IMR-90 (cell line): ENCODE measurements at regions not wholly inside any gene's neighbourhood (a gene's known extent, or its start where the extent isn't known, plus 50 kb on each side); places are given as distances from the start of the nearest gene placed in this dataset.

Experiments
- ATAC-seq: fragments of 200-7000 bp; cut with Tn5 transposase; 2 replicates; pipeline ENCODE4 v1.9.1; 2020; ENCODE audit warnings: low read depth, mild to moderate bottlenecking, moderate library complexity
- BruUV-seq: library from RNA; stranded (reverse); fragments of 400-500 nt; replicated peaks from 2 replicates; lab custom pipeline; 2021; lab: Mats Ljungman, UMichigan
- CTCF ChIA-PET: fragments of 300-600 bp; formaldehyde crosslinking; extraction: SDS; loops from one replicate; lab custom pipeline; 2021; ENCODE audit warnings: antibody characterized with exemption; lab: Yijun Ruan, JAX
- POLR2A ChIA-PET: fragments of 300-600 bp; sonication (Branson Sonifier 250); formaldehyde crosslinking; loops from one replicate; lab custom pipeline; 2022; ENCODE audit warnings: antibody characterized with exemption; ENCODE audit not compliant: unreplicated experiment; lab: Charles Lee
- DNase-seq: peaks from one replicate; pipeline ENCODE4 v3.0.0; 2013
- H2AFZ ChIP-seq: replicated peaks from 2 replicates; pipeline ENCODE3; 2013; ENCODE audit warnings: low read length, mild to moderate bottlenecking; ENCODE audit not compliant: poor library complexity
- H2AK5ac ChIP-seq: 2 replicates; pipeline ENCODE4 v1.6.1; 2013; ENCODE audit warnings: low read depth, low read length, inconsistent platforms
- H2AK9ac ChIP-seq: replicated peaks from 2 replicates; pipeline ENCODE3; 2013; ENCODE audit warnings: mild to moderate bottlenecking, low read depth, low read length, moderate library complexity; ENCODE audit not compliant: poor library complexity
- H2BK120ac ChIP-seq: 2 replicates; pipeline ENCODE4 v1.6.1; 2013; ENCODE audit warnings: low read depth, low read length, inconsistent platforms
- H2BK15ac ChIP-seq: 3 replicates; pipeline ENCODE4 v1.6.1; 2013; ENCODE audit warnings: low read depth, low read length, inconsistent platforms
- H2BK20ac ChIP-seq: 2 replicates; pipeline ENCODE4 v1.6.1; 2013; ENCODE audit warnings: low read depth, mild to moderate bottlenecking, inconsistent platforms, low read length, moderate library complexity
- H2BK5ac ChIP-seq: 2 replicates; pipeline ENCODE4 v1.6.1; 2013; ENCODE audit warnings: mild to moderate bottlenecking, low read depth, low read length, inconsistent platforms; ENCODE audit not compliant: poor library complexity, severe bottlenecking
- H3K14ac ChIP-seq: replicated peaks from 2 replicates; pipeline ENCODE4 v1.6.1; 2013; ENCODE audit warnings: low read depth, low read length, inconsistent platforms
- H3K18ac ChIP-seq: 2 replicates; pipeline ENCODE4 v1.6.1; 2013; ENCODE audit warnings: low read depth, low read length, control low read depth
- H3K23ac ChIP-seq: 2 replicates; pipeline ENCODE4 v1.6.1; 2013; ENCODE audit warnings: low read depth, low read length, inconsistent platforms
- H3K27ac ChIP-seq: 2 replicates; pipeline ENCODE4 v1.5.1; 2013; ENCODE audit warnings: mild to moderate bottlenecking, control low read depth, low read length; ENCODE audit not compliant: insufficient read depth
- H3K27me3 ChIP-seq: 2 replicates; pipeline ENCODE4 v1.6.1; 2013; ENCODE audit warnings: low read length; ENCODE audit not compliant: control insufficient read depth, insufficient read depth
- H3K36me3 ChIP-seq: 2 replicates; pipeline ENCODE4 v1.6.1; 2013; ENCODE audit warnings: low read length, mixed read lengths; ENCODE audit not compliant: control insufficient read depth, insufficient read depth
- H3K4ac ChIP-seq: 2 replicates; pipeline ENCODE4 v1.6.1; 2013; ENCODE audit warnings: low read depth, low read length, inconsistent platforms
- H3K4me1 ChIP-seq: 2 replicates; pipeline ENCODE4 v1.6.1; 2013; ENCODE audit warnings: low read length, mixed read lengths; ENCODE audit not compliant: control insufficient read depth, insufficient read depth
- H3K4me2 ChIP-seq: 2 replicates; pipeline ENCODE4 v1.6.1; 2013; ENCODE audit warnings: low read depth, mild to moderate bottlenecking, control low read depth, low read length, moderate library complexity
- H3K4me3 ChIP-seq: 2 replicates; pipeline ENCODE4 v1.5.1; 2013; ENCODE audit warnings: low read depth, mild to moderate bottlenecking, control low read depth, low read length, moderate library complexity; ENCODE audit not compliant: insufficient read depth
- H3K56ac ChIP-seq: 2 replicates; pipeline ENCODE4 v1.6.1; 2013; ENCODE audit warnings: low read length, inconsistent platforms; ENCODE audit not compliant: insufficient read depth; ENCODE audit errors: extremely low read depth
- H3K79me1 ChIP-seq, 2 experiments: 2 replicates each; pipeline ENCODE4 v1.6.1; 2013; ENCODE audit warnings: low read length in 2 of 2, inconsistent platforms in 1 of 2, low read depth in 1 of 2
- H3K9ac ChIP-seq: 2 replicates; pipeline ENCODE4 v1.6.1; 2013; ENCODE audit warnings: low read depth, low read length, control low read depth
- H3K9me1 ChIP-seq: 2 replicates; pipeline ENCODE4 v1.6.1; 2013; ENCODE audit warnings: low read length, inconsistent platforms; ENCODE audit not compliant: insufficient read depth
- H3K9me3 ChIP-seq: 2 replicates; pipeline ENCODE4 v1.6.1; 2013; ENCODE audit warnings: low read length; ENCODE audit not compliant: control insufficient read depth, insufficient read depth
- H4K20me1 ChIP-seq: 2 replicates; pipeline ENCODE4 v1.6.1; 2013; ENCODE audit warnings: low read length, inconsistent platforms; ENCODE audit not compliant: insufficient read depth
- H4K5ac ChIP-seq: 2 replicates; pipeline ENCODE4 v1.6.1; 2013; ENCODE audit warnings: mild to moderate bottlenecking, low read depth, low read length, control low read depth
- H4K8ac ChIP-seq, 2 experiments: 2 replicates each; pipeline ENCODE4 v1.6.1; 2013; ENCODE audit warnings: low read depth in 2 of 2, low read length in 2 of 2, control low read depth in 1 of 2, inconsistent platforms in 1 of 2
- H4K91ac ChIP-seq: 2 replicates; pipeline ENCODE4 v1.6.1; 2013; ENCODE audit warnings: low read depth, low read length, inconsistent platforms; ENCODE audit not compliant: insufficient read depth
- BHLHE40 ChIP-seq: fragments of 150-350 bp; IDR thresholded peaks from 2 replicates; pipeline ENCODE4 v1.6.1; 2016; ENCODE audit warnings: mild to moderate bottlenecking, low read depth, low read length
- CEBPB ChIP-seq: IDR thresholded peaks from 2 replicates; pipeline ENCODE4 v1.6.1; 2012; ENCODE audit warnings: low read depth, low read length, improper control_type of control experiment
- CHD1 ChIP-seq: IDR thresholded peaks from 2 replicates; pipeline ENCODE4 v1.6.1; 2012; ENCODE audit warnings: low read depth, low read length, improper control_type of control experiment
- FOS ChIP-seq: fragments of 150-350 bp; IDR thresholded peaks from 2 replicates; pipeline ENCODE4 v1.6.1; 2016; ENCODE audit warnings: low read depth, low read length
- MXI1 ChIP-seq: IDR thresholded peaks from 2 replicates; pipeline ENCODE4 v1.6.1; 2012; ENCODE audit warnings: low read depth, mild to moderate bottlenecking, low read length, moderate library complexity, borderline replicate concordance
- NFE2L2 ChIP-seq: fragments of 150-350 bp; IDR thresholded peaks from 2 replicates; pipeline ENCODE4 v1.6.1; 2016; ENCODE audit warnings: low read depth, mild to moderate bottlenecking, low read length
- POLR2A ChIP-seq: IDR thresholded peaks from 2 replicates; pipeline ENCODE4 v1.6.1; 2012; ENCODE audit warnings: mild to moderate bottlenecking, low read depth, low read length
- RAD21 ChIP-seq: IDR thresholded peaks from 2 replicates; pipeline ENCODE4 v1.6.1; 2012; ENCODE audit warnings: low read length, improper control_type of control experiment
- RCOR1 ChIP-seq: IDR thresholded peaks from 2 replicates; pipeline ENCODE4 v1.6.1; 2012; ENCODE audit warnings: mild to moderate bottlenecking, low read length, improper control_type of control experiment; ENCODE audit not compliant: insufficient replicate concordance
- RFX5 ChIP-seq: IDR thresholded peaks from 2 replicates; pipeline ENCODE4 v1.8.0; 2012; ENCODE audit warnings: low read depth, mild to moderate bottlenecking, low read length, moderate library complexity
- SMC3 ChIP-seq: fragments of 150-350 bp; IDR thresholded peaks from 2 replicates; pipeline ENCODE4 v1.6.1; 2016; ENCODE audit warnings: low read depth, mild to moderate bottlenecking, antibody characterized with exemption, low read length, moderate library complexity
- WGBS, 2 experiments: methylation state at CpG; one replicate each; pipeline versions ENCODE4 v1.1.5 to v1.1.7; 2013; ENCODE audit warnings: missing lambda C conversion rate in 2 of 2; ENCODE audit not compliant: insufficient read length in 1 of 2; ENCODE audit errors: extremely low coverage in 2 of 2; 5-methylcytosine and 5-hydroxymethylcytosine counted together
- dilution Hi-C: fragments of 300-500 bp; cut with HindIII; formaldehyde crosslinking; loops from one replicate; pipeline ENCODE4 v1.14.3; 2018; ENCODE audit warnings: low sequenced_read_pairs; ENCODE audit not compliant: unreplicated experiment
- in situ Hi-C: fragments of 300-500 bp; cut with MboI; formaldehyde crosslinking; loops from 3 replicates; pipeline ENCODE4 v1.14.3; 2019; ENCODE audit warnings: low sequenced_read_pairs, inconsistent platforms, mixed read lengths
- intact Hi-C: fragments of 100-400 bp; cut with micrococcal nuclease; formaldehyde crosslinking; loops from 2 replicates; pipeline ENCODE4 v1.10.0; 2022
- TF ChIP-seq, protein P1 (sequence below): conservative IDR thresholded peaks from 2 replicates; pipeline ENCODE4 v1.5.1; 2012; ENCODE audit warnings: mild to moderate bottlenecking, low read depth, low read length, improper control_type of control experiment
- TF ChIP-seq, protein P2 (sequence below): fragments of 150-350 bp; IDR thresholded peaks from 2 replicates; pipeline ENCODE4 v1.6.1; 2017; ENCODE audit warnings: mild to moderate bottlenecking, antibody characterized with exemption, low read length, low read depth

DNA sequence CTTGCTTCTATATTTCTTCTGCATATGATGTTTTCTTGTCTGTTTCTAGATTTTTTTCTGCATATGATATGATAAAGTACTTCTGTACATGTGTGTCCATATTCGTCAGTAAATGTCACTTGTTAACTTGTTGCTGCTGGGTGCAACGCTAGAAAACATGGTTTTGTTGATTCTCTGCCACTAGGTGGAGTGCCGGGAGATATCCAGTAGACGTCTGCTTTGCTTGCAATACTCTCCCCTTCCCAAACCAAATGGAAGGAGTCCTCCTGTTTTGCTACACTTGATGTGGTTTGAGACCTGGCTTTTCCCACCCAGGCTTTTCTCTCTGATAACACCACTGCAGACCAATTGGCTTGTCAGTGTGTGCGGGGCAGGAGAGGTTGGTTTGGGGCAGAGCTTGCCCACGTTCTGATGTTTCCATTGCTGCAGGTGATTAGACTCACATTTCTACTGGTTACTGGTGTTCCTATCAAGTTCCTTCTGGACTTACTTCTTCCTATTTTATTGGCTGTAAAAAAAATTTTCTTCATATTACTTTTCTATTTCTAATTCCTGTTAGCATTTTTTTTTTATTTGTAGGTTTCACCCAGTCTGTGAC, 900.0 kb upstream of the CDH10 start:
- no CpG with 5 or more reads among the region's 6 CpGs for WGBS, 2 experiments
- BruUV-seq: no TSS peak
- Histone ChIP-seq H3K9ac (no peak overlapping the region), H3K79me1 (no peaks in the 10 kb centered on the region), H3K56ac (no peak overlapping the region), H2AK5ac (no peak overlapping the region), H3K4me3 (no peak overlapping the region), H3K14ac (no peak overlapping the region), H2AK9ac (no peak overlapping the region), H2BK15ac (no peak overlapping the region), H4K91ac (no peak overlapping the region), H3K27ac (no peak overlapping the region), H3K4ac (no peak overlapping the region), H3K9me3 (peaks cover 2% of the 10 kb centered on the region; the same call in 1 of the 2 replicates), H2BK20ac (no peak overlapping the region), H2AFZ (no peak overlapping the region), H4K20me1 (no peaks in the 10 kb centered on the region), H3K36me3 (no peaks in the 10 kb centered on the region), H3K4me2 (no peak overlapping the region), H2BK5ac (no peak overlapping the region), H3K23ac (no peak overlapping the region), H3K9me1 (no peaks in the 10 kb centered on the region), H3K18ac (no peak overlapping the region), H2BK120ac (no peak overlapping the region), H4K8ac (no peak overlapping the region), H4K5ac (no peak overlapping the region), H3K27me3 (no peaks in the 10 kb centered on the region), H3K4me1 (no peaks in the 10 kb centered on the region)
- CTCF ChIA-PET: no interaction called here
- in situ Hi-C loops: no loop called here
- TF ChIP-seq, protein P1, sequence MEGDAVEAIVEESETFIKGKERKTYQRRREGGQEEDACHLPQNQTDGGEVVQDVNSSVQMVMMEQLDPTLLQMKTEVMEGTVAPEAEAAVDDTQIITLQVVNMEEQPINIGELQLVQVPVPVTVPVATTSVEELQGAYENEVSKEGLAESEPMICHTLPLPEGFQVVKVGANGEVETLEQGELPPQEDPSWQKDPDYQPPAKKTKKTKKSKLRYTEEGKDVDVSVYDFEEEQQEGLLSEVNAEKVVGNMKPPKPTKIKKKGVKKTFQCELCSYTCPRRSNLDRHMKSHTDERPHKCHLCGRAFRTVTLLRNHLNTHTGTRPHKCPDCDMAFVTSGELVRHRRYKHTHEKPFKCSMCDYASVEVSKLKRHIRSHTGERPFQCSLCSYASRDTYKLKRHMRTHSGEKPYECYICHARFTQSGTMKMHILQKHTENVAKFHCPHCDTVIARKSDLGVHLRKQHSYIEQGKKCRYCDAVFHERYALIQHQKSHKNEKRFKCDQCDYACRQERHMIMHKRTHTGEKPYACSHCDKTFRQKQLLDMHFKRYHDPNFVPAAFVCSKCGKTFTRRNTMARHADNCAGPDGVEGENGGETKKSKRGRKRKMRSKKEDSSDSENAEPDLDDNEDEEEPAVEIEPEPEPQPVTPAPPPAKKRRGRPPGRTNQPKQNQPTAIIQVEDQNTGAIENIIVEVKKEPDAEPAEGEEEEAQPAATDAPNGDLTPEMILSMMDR: no peak
- TF ChIP-seq CEBPB (no peak), NFE2L2 (no peak), POLR2A (no peak), RFX5 (no peak), RCOR1 (no peak), BHLHE40 (no peak), FOS (no peak), SMC3 (no peak), CHD1 (no peak), RAD21 (no peak), MXI1 (no peak)
- TF ChIP-seq, protein P2, sequence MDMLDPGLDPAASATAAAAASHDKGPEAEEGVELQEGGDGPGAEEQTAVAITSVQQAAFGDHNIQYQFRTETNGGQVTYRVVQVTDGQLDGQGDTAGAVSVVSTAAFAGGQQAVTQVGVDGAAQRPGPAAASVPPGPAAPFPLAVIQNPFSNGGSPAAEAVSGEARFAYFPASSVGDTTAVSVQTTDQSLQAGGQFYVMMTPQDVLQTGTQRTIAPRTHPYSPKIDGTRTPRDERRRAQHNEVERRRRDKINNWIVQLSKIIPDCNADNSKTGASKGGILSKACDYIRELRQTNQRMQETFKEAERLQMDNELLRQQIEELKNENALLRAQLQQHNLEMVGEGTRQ: no peak
- POLR2A ChIA-PET: no interaction called here
- ATAC-seq (no peak), DNase-seq (no peak)
- intact Hi-C loops: no loop called here
- dilution Hi-C loops: no loop called here
